ENCODE measurements at regions not wholly inside any gene's neighbourhood (a gene's known extent, or its start where the extent isn't known, plus 50 kb on each side); places are given as distances from the start of the nearest gene placed in this dataset.

GRCh38 chr10:28836435-28836743 is 159.1 kb downstream of the BAMBI start:
- no peaks in the 10 kb centered on the region for H3K36me3 Mint-ChIP-seq (ENCODE audit: low read depth)
- no peak for TF ChIP-seq CTCF (IDR thresholded peaks at IDR 0.05)
- peaks cover 3% of the 10 kb centered on the region for H3K27me3 Mint-ChIP-seq (ENCODE audit: insufficient read depth)
- H3K4me3 Mint-ChIP-seq = no peak overlapping the region
- no peak overlapping the region for H3K27ac Mint-ChIP-seq
- H3K4me1 Mint-ChIP-seq (ENCODE audit: low read depth) = peaks cover 7% of the 10 kb centered on the region
- no peak for DNase-seq
- no peaks in the 10 kb centered on the region for H3K9me3 Mint-ChIP-seq

- Mint-ChIP-seq H3K36me3 (ENCODE audit: low read depth) (no peaks in the 10 kb centered on the region), H3K4me1 (ENCODE audit: low read depth) (peaks cover 16% of the 10 kb centered on the region), H3K27ac (no peak overlapping the region), H3K9me3 (no peaks in the 10 kb centered on the region), H3K4me3 (no peak overlapping the region), H3K27me3 (ENCODE audit: insufficient read depth) (peaks cover 3% of the 10 kb centered on the region)
- no peak for DNase-seq
- TF ChIP-seq CTCF (IDR thresholded peaks at IDR 0.05) = no peak
These were observed 160.5 kb downstream of the BAMBI start for GRCh38 chr10:28837613-28838390.

- TF ChIP-seq CTCF (IDR thresholded peaks at IDR 0.05) = no peak
- Mint-ChIP-seq H3K27ac (no peak overlapping the region), H3K4me1 (ENCODE audit: low read depth) (peaks cover 16% of the 10 kb centered on the region), H3K36me3 (ENCODE audit: low read depth) (no peaks in the 10 kb centered on the region), H3K9me3 (no peaks in the 10 kb centered on the region), H3K27me3 (ENCODE audit: insufficient read depth) (peaks cover 2% of the 10 kb centered on the region), H3K4me3 (no peak overlapping the region)
- DNase-seq = no peak
These were observed 161.6 kb downstream of the BAMBI start for GRCh38 chr10:28838908-28839307.

GRCh38 chr10:28839600-28840007 is 162.3 kb downstream of the BAMBI start:
- no peaks in the 10 kb centered on the region for H3K36me3 Mint-ChIP-seq (ENCODE audit: low read depth)
- no peak for TF ChIP-seq CTCF (IDR thresholded peaks at IDR 0.05)
- peaks cover 2% of the 10 kb centered on the region for H3K27me3 Mint-ChIP-seq (ENCODE audit: insufficient read depth)
- no peaks in the 10 kb centered on the region for H3K9me3 Mint-ChIP-seq
- H3K27ac Mint-ChIP-seq = no peak overlapping the region
- DNase-seq = no peak
- peaks cover 16% of the 10 kb centered on the region for H3K4me1 Mint-ChIP-seq (ENCODE audit: low read depth)
- no peak overlapping the region for H3K4me3 Mint-ChIP-seq

GRCh38 chr10:28840202-28840601 is 162.9 kb downstream of the BAMBI start:
- Mint-ChIP-seq H3K4me3 (no peak overlapping the region), H3K36me3 (ENCODE audit: low read depth) (no peaks in the 10 kb centered on the region), H3K27ac (no peak overlapping the region), H3K4me1 (ENCODE audit: low read depth) (peaks cover 16% of the 10 kb centered on the region), H3K27me3 (ENCODE audit: insufficient read depth) (peaks cover 2% of the 10 kb centered on the region), H3K9me3 (no peaks in the 10 kb centered on the region)
- DNase-seq = no peak
- TF ChIP-seq CTCF (IDR thresholded peaks at IDR 0.05) = no peak

All from HFFc6 (cell line).